ENCODE measurements at regions not wholly inside any gene's neighbourhood (a gene's known extent, or its start where the extent isn't known, plus 50 kb on each side); places are given as distances from the start of the nearest gene placed in this dataset.
"Not testable (repeated sequence)": the region's sequence is repeated elsewhere in the genome, so short reads cannot be mapped to it uniquely, and the experiment has no call there.

- DNase-seq: no peak
Measured at GRCh38 chr2:53536583-53537361, 230.8 kb upstream of the CHAC2 start.

- no peak for DNase-seq
Measured at GRCh38 chr2:53535234-53535840, 232.3 kb upstream of the CHAC2 start.

GRCh38 chr2:53530126-53530525 lies 237.5 kb upstream of the CHAC2 start:
- no peak for DNase-seq

- no peak for DNase-seq
Measured at GRCh38 chr2:53527056-53527455, 240.5 kb upstream of the CHAC2 start.

GRCh38 chr2:53519918-53520841 lies 247.4 kb upstream of the CHAC2 start:
- no peak for DNase-seq

- DNase-seq: no peak
Measured at GRCh38 chr2:53517406-53517805, 250.2 kb upstream of the CHAC2 start.

GRCh38 chr2:53516650-53517049 lies 251.0 kb upstream of the CHAC2 start:
- DNase-seq: no peak

- DNase-seq: no peak
Measured at GRCh38 chr2:53515435-53516332, 251.9 kb upstream of the CHAC2 start.

GRCh38 chr2:53513167-53513666 lies 254.4 kb upstream of the CHAC2 start:
- DNase-seq: no peak

- no peak for DNase-seq
Measured at GRCh38 chr2:53512071-53512826, 255.4 kb upstream of the CHAC2 start.

- DNase-seq: no peak
Measured at GRCh38 chr2:53511549-53511948, 256.1 kb upstream of the CHAC2 start.

- DNase-seq: no peak
Measured at GRCh38 chr2:53510401-53510800, 257.2 kb upstream of the CHAC2 start.

GRCh38 chr2:53509831-53510388 lies 257.7 kb upstream of the CHAC2 start:
- DNase-seq: no peak

- no peak for DNase-seq
Measured at GRCh38 chr2:53508667-53509066, 258.9 kb upstream of the CHAC2 start.

- not testable (repeated sequence) for DNase-seq
Measured at GRCh38 chr2:53507070-53507469, 260.5 kb upstream of the CHAC2 start.

GRCh38 chr2:53505826-53506225 lies 261.8 kb upstream of the CHAC2 start:
- DNase-seq: no peak

- no peak for DNase-seq
Measured at GRCh38 chr2:53504507-53504906, 263.1 kb upstream of the CHAC2 start.

GRCh38 chr2:53500181-53500580 lies 267.4 kb upstream of the CHAC2 start:
- no peak for DNase-seq

GRCh38 chr2:53498210-53498609 lies 269.4 kb upstream of the CHAC2 start:
- DNase-seq: no peak

- no peak for DNase-seq
Measured at GRCh38 chr2:53497020-53497419, 270.6 kb upstream of the CHAC2 start.

- DNase-seq: no peak
Measured at GRCh38 chr2:53493210-53493609, 274.4 kb upstream of the CHAC2 start.
